OCI-LY7 (cell line): ENCODE measurements at regions not wholly inside any gene's neighbourhood (a gene's known extent, or its start where the extent isn't known, plus 50 kb on each side); places are given as distances from the start of the nearest gene placed in this dataset.

Source experiments
- BruUV-seq: library from RNA; stranded (reverse); fragments of 400-500 nt; replicated peaks from 2 replicates; lab custom pipeline; 2021; lab: Mats Ljungman, UMichigan
- CTCF ChIA-PET: fragments of 300-600 bp; sonication (Branson Sonifier 250); formaldehyde crosslinking; loops from one replicate; lab custom pipeline; 2022; ENCODE audit warnings: antibody characterized with exemption; ENCODE audit not compliant: unreplicated experiment; lab: Charles Lee
- POLR2A ChIA-PET: fragments of 300-600 bp; sonication (Branson Sonifier 250); formaldehyde crosslinking; loops from one replicate; lab custom pipeline; 2022; ENCODE audit warnings: antibody characterized with exemption; lab: Charles Lee
- DNase-seq: peaks from one replicate; pipeline ENCODE4 v3.0.0-alpha.2; 2015; ENCODE audit warnings: low spot score
- H2AFZ ChIP-seq: fragments of 200-600 bp; sonication (generic), shearing (Covaris generic); 2 replicates; pipeline ENCODE4 v1.6.1; 2014; ENCODE audit warnings: mild to moderate bottlenecking, antibody characterized with exemption, low read length, moderate library complexity
- H3K27ac ChIP-seq: fragments of 200-600 bp; sonication (generic); 2 replicates; pipeline ENCODE4 v1.5.1; 2014; ENCODE audit warnings: mixed run types, low read depth, mild to moderate bottlenecking, moderate library complexity, low read length, inconsistent platforms; ENCODE audit not compliant: poor library complexity, severe bottlenecking
- H3K36me3 ChIP-seq: fragments of 200-600 bp; sonication (generic); 2 replicates; pipeline ENCODE4 v1.6.1; 2014; ENCODE audit warnings: mild to moderate bottlenecking, antibody characterized with exemption, low read length, moderate library complexity, mixed read lengths; ENCODE audit not compliant: insufficient read depth
- H3K4me1 ChIP-seq: fragments of 200-600 bp; sonication (generic); 2 replicates; pipeline ENCODE4 v1.5.1; 2014; ENCODE audit warnings: mild to moderate bottlenecking, low read length; ENCODE audit not compliant: insufficient read depth, poor library complexity, severe bottlenecking
- H3K4me2 ChIP-seq: fragments of 200-600 bp; sonication (generic); 2 replicates; pipeline ENCODE4 v1.6.1; 2014; ENCODE audit warnings: mild to moderate bottlenecking, low read length
- H3K4me3 ChIP-seq: fragments of 200-600 bp; sonication (generic); 2 replicates; pipeline ENCODE4 v1.5.1; 2014; ENCODE audit warnings: mild to moderate bottlenecking, low read depth, low read length; ENCODE audit not compliant: poor library complexity, severe bottlenecking
- H3K79me2 ChIP-seq: fragments of 200-600 bp; sonication (generic); 2 replicates; pipeline ENCODE4 v1.6.1; 2016; ENCODE audit warnings: low read depth, mild to moderate bottlenecking, low read length, moderate library complexity, mixed read lengths; ENCODE audit not compliant: insufficient read depth
- H3K9me2 ChIP-seq: fragments of 200-600 bp; sonication (generic); 2 replicates; pipeline ENCODE4 v1.6.1; 2016; ENCODE audit warnings: mild to moderate bottlenecking, low read length, mixed read lengths; ENCODE audit not compliant: insufficient read depth
- H3K9me3 ChIP-seq: fragments of 200-600 bp; sonication (generic); 2 replicates; pipeline ENCODE4 v1.6.1; 2014; ENCODE audit warnings: mild to moderate bottlenecking, mixed run types, low read length, mixed read lengths
- H4K20me1 ChIP-seq: fragments of 200-600 bp; sonication (generic); 2 replicates; pipeline ENCODE4 v1.6.1; 2014; ENCODE audit warnings: mild to moderate bottlenecking, antibody characterized with exemption, low read length, moderate library complexity, mixed read lengths; ENCODE audit not compliant: insufficient read depth
- EZH2phosphoT487 ChIP-seq: fragments of 200-600 bp; sonication (generic); IDR thresholded peaks from 2 replicates; pipeline ENCODE4 v1.6.1; 2018; ENCODE audit warnings: low read depth, borderline replicate concordance, mild to moderate bottlenecking, mixed run types, antibody characterized with exemption, low read length, moderate library complexity, mixed read lengths
- intact Hi-C: fragments of 100-400 bp; cut with micrococcal nuclease; formaldehyde crosslinking; loops from one replicate; pipeline ENCODE4 v1.10.0; 2022; ENCODE audit not compliant: unreplicated experiment
- TF ChIP-seq, protein P1 (sequence below): fragments of 200-600 bp; sonication (generic); conservative IDR thresholded peaks from 2 replicates; pipeline ENCODE4 v1.5.1; 2014; ENCODE audit warnings: mild to moderate bottlenecking, antibody characterized with exemption, low read length, moderate library complexity, mixed read lengths

GRCh38 chr6:11298651-11299420 lies 66.4 kb upstream of the NEDD9 start:
- no peak for TF ChIP-seq EZH2phosphoT487
- TF ChIP-seq, protein P1, sequence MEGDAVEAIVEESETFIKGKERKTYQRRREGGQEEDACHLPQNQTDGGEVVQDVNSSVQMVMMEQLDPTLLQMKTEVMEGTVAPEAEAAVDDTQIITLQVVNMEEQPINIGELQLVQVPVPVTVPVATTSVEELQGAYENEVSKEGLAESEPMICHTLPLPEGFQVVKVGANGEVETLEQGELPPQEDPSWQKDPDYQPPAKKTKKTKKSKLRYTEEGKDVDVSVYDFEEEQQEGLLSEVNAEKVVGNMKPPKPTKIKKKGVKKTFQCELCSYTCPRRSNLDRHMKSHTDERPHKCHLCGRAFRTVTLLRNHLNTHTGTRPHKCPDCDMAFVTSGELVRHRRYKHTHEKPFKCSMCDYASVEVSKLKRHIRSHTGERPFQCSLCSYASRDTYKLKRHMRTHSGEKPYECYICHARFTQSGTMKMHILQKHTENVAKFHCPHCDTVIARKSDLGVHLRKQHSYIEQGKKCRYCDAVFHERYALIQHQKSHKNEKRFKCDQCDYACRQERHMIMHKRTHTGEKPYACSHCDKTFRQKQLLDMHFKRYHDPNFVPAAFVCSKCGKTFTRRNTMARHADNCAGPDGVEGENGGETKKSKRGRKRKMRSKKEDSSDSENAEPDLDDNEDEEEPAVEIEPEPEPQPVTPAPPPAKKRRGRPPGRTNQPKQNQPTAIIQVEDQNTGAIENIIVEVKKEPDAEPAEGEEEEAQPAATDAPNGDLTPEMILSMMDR = no peak
- intact Hi-C loops = no loop called here

DNA sequence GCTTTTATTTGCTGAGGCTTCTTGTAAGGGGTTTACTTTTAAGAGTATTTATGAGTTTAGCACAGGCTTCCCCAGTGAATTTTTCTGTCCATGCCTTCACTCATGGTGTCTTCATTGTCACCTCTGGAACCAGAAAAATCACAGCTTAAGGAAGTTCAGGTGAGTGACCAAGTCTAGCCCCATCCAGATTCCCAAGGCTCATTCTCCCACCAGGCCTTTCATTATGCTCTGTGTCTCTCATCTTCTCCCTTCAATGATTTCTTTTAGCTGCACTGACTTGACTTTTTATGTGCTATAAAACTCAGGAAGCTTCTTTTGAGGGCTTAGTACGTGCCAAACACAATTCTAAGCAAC lies 64.9 kb upstream of the NEDD9 start:
- Histone ChIP-seq H3K4me2 (no peak overlapping the region), H3K4me3 (no peak overlapping the region), H3K79me2 (no peaks in the 10 kb centered on the region), H3K9me3 (no peaks in the 10 kb centered on the region), H3K9me2 (no peaks in the 10 kb centered on the region), H3K4me1 (no peaks in the 10 kb centered on the region), H3K27ac (no peak overlapping the region), H2AFZ (no peak overlapping the region), H3K36me3 (no peaks in the 10 kb centered on the region), H4K20me1 (no peaks in the 10 kb centered on the region)
- no peak for DNase-seq
- intact Hi-C loops = no loop called here
- ChIA-PET CTCF (no interaction called here), POLR2A (interaction anchor here (0.7 kb wide), 1 partner anchor 166 kb away, joined by 5 read pairs; no protein-coding TSS in a partner anchor)
- BruUV-seq = no TSS peak
- TF ChIP-seq EZH2phosphoT487 = no peak
- TF ChIP-seq, protein P1 = no peak

More at GRCh38 chr6:11298651-11299420, 66.4 kb upstream of the NEDD9 start:
- Histone ChIP-seq H3K4me2 (no peak overlapping the region), H3K27ac (no peak overlapping the region), H3K79me2 (no peaks in the 10 kb centered on the region), H4K20me1 (no peaks in the 10 kb centered on the region), H3K36me3 (no peaks in the 10 kb centered on the region), H2AFZ (no peak overlapping the region), H3K4me1 (no peaks in the 10 kb centered on the region), H3K9me3 (no peaks in the 10 kb centered on the region), H3K4me3 (no peak overlapping the region), H3K9me2 (no peaks in the 10 kb centered on the region)
- no TSS peak for BruUV-seq
- DNase-seq = no peak
- CTCF ChIA-PET = no interaction called here
- POLR2A ChIA-PET = interaction anchor here (1.6 kb wide), 1 partner anchor 40 kb away, joined by 5 read pairs; no protein-coding TSS in a partner anchor
